WTC11 (cell line): ENCODE measurements at regions not wholly inside any gene's neighbourhood (a gene's known extent, or its start where the extent isn't known, plus 50 kb on each side); places are given as distances from the start of the nearest gene placed in this dataset.

ENCODE experiments used
- ATAC-seq: fragments of 200-7000 bp; cut with Tn5 transposase; 2 replicates; pipeline ENCODE4 v1.10.0; 2021; ENCODE audit warnings: mild to moderate bottlenecking, moderate library complexity
- CTCF ChIA-PET: fragments of 300-600 bp; sonication (Branson Sonifier 250); formaldehyde crosslinking; loops from one replicate; lab custom pipeline; 2021; ENCODE audit warnings: antibody characterized with exemption; lab: Charles Lee
- POLR2A ChIA-PET: fragments of 350-600 bp; sonication (Branson Sonifier 250); formaldehyde crosslinking; loops from one replicate; lab custom pipeline; 2021; ENCODE audit warnings: antibody characterized with exemption; lab: Charles Lee
- DNase-seq: peaks from one replicate; pipeline ENCODE4 v3.0.0; 2021; ENCODE audit warnings: low spot score
- H3K27ac Mint-ChIP-seq: 2 replicates; pipeline ENCODE4 v1.8.0; 2021; ENCODE audit warnings: mixed read lengths
- H3K27me3 Mint-ChIP-seq: 2 replicates; pipeline ENCODE4 v1.8.0; 2021; ENCODE audit warnings: low read depth, mild to moderate bottlenecking, moderate library complexity, mixed read lengths
- H3K36me3 Mint-ChIP-seq: 2 replicates; pipeline ENCODE4 v1.8.0; 2021; ENCODE audit warnings: mixed read lengths
- H3K4me1 Mint-ChIP-seq: 2 replicates; pipeline ENCODE4 v1.8.0; 2022; ENCODE audit warnings: mixed read lengths
- H3K4me3 Mint-ChIP-seq: 2 replicates; pipeline ENCODE4 v1.8.0; 2021; ENCODE audit warnings: mild to moderate bottlenecking, moderate library complexity, mixed read lengths
- H3K9me3 Mint-ChIP-seq: 2 replicates; pipeline ENCODE4 v1.8.0; 2021; ENCODE audit warnings: mixed read lengths
- ATF6 ChIP-seq: sonication (generic); formaldehyde crosslinking; IDR thresholded peaks from 2 replicates; pipeline ENCODE4 v1.8.1; 2023; ENCODE audit warnings: mild to moderate bottlenecking, missing genetic modification reagents
- CTCF ChIP-seq: fragments of 200-600 bp; IDR thresholded peaks from 2 replicates; pipeline ENCODE4 v1.8.0; 2022; ENCODE audit warnings: antibody characterized with exemption
- E2F1 ChIP-seq: sonication (generic); formaldehyde crosslinking; IDR thresholded peaks from 2 replicates; pipeline ENCODE4 v1.8.0; 2022; ENCODE audit warnings: mild to moderate bottlenecking, missing genetic modification reagents
- ETV6 ChIP-seq: sonication (generic); formaldehyde crosslinking; IDR thresholded peaks from 2 replicates; pipeline ENCODE4 v1.8.1; 2022; ENCODE audit warnings: mild to moderate bottlenecking, missing genetic modification reagents
- FOXK1 ChIP-seq: sonication (generic); formaldehyde crosslinking; IDR thresholded peaks from 2 replicates; pipeline ENCODE4 v1.8.0; 2022; ENCODE audit warnings: mild to moderate bottlenecking, moderate library complexity, missing genetic modification reagents
- FOXP1 ChIP-seq: sonication (generic); formaldehyde crosslinking; IDR thresholded peaks from 2 replicates; pipeline ENCODE4 v1.8.0; 2022; ENCODE audit warnings: missing genetic modification reagents, mild to moderate bottlenecking, moderate library complexity, borderline replicate concordance
- IRF2 ChIP-seq: sonication (generic); formaldehyde crosslinking; IDR thresholded peaks from 2 replicates; pipeline ENCODE4 v1.8.0; 2022; ENCODE audit warnings: low read depth, missing genetic modification reagents, borderline replicate concordance
- JUN ChIP-seq: sonication (generic); formaldehyde crosslinking; IDR thresholded peaks from 2 replicates; pipeline ENCODE4 v1.8.0; 2023; ENCODE audit warnings: mild to moderate bottlenecking, missing genetic modification reagents
- MXD4 ChIP-seq: fragments of 250-450 bp; sonication (Bioruptor Pico); IDR thresholded peaks from 2 replicates; pipeline ENCODE4 v1.8.0; 2021; ENCODE audit warnings: mild to moderate bottlenecking, moderate library complexity, borderline replicate concordance
- NFATC4 ChIP-seq: fragments of 250-450 bp; sonication (Bioruptor Pico); IDR thresholded peaks from 2 replicates; pipeline ENCODE4 v1.9.0; 2021; ENCODE audit warnings: mild to moderate bottlenecking
- OVOL2 ChIP-seq: fragments of 250-450 bp; sonication (Bioruptor Pico); IDR thresholded peaks from 2 replicates; pipeline ENCODE4 v1.9.0; 2021; ENCODE audit warnings: mild to moderate bottlenecking, borderline replicate concordance
- PRDM15 ChIP-seq: sonication (generic); formaldehyde crosslinking; IDR thresholded peaks from 2 replicates; pipeline ENCODE4 v1.8.0; 2022; ENCODE audit warnings: missing genetic modification reagents
- TEAD1 ChIP-seq: sonication (generic); formaldehyde crosslinking; IDR thresholded peaks from 2 replicates; pipeline ENCODE4 v1.8.0; 2022; ENCODE audit warnings: mild to moderate bottlenecking, missing genetic modification reagents
- ZBTB21 ChIP-seq: sonication (generic); formaldehyde crosslinking; IDR thresholded peaks from 2 replicates; pipeline ENCODE4 v1.8.1; 2023; ENCODE audit warnings: mild to moderate bottlenecking, missing genetic modification reagents, borderline replicate concordance
- ZNF396 ChIP-seq: fragments of 250-450 bp; sonication (Bioruptor Pico); IDR thresholded peaks from 2 replicates; pipeline ENCODE4 v1.8.0; 2021; ENCODE audit warnings: mild to moderate bottlenecking, moderate library complexity, borderline replicate concordance
- ZNF671 ChIP-seq: fragments of 250-450 bp; sonication (Bioruptor Pico); IDR thresholded peaks from 2 replicates; pipeline ENCODE4 v1.8.0; 2021; ENCODE audit warnings: mild to moderate bottlenecking
- TF ChIP-seq, protein P1 (sequence below): fragments of 250-450 bp; sonication (Bioruptor Pico); IDR thresholded peaks from 2 replicates; pipeline ENCODE4 v1.9.0; 2021; ENCODE audit warnings: mild to moderate bottlenecking
- TF ChIP-seq, protein P2 (sequence below): sonication (generic); formaldehyde crosslinking; conservative IDR thresholded peaks from 2 replicates; pipeline ENCODE4 v1.8.1; 2022; ENCODE audit warnings: mild to moderate bottlenecking, missing genetic modification reagents
- TF ChIP-seq, protein P3 (sequence below): sonication (generic); formaldehyde crosslinking; IDR thresholded peaks from 2 replicates; pipeline ENCODE4 v1.8.1; 2023; ENCODE audit warnings: mild to moderate bottlenecking, missing genetic modification reagents

DNA sequence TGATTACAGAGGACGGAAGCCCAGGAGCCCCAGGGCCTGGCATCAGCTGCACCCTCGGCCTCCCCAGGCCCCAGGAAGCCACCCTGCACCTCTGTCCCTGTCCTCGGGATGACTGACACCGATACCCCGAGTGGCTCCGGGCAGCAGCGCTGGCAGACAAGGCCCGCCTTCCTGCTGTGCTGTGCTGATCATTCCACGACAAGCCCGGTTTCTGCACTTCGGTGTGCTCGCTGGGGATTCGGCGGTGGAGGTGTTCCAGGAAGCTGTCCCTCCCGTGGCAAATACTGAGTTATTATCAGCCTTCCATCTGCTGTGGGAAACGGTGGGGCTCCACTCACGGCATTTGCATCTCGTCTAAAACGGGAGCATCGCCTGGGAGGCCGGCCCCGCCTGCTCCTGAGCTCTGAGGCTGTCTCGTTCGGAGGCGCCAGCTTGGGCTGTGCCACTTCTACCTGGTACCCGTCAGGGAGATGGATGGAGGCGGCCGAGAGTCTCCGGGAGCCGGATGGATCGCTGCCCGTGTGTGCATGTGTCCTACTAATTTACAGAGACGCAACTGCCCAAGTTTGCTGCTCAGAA is 506.1 kb downstream of the BRD1 start:
- Mint-ChIP-seq H3K9me3 (peaks cover under 1% of the 10 kb centered on the region; the same call in 1 of the 2 replicates), H3K4me1 (no peaks in the 10 kb centered on the region), H3K27me3 (no peaks in the 10 kb centered on the region), H3K36me3 (no peaks in the 10 kb centered on the region), H3K4me3 (no peak overlapping the region), H3K27ac (no peak overlapping the region)
- ChIA-PET CTCF (interaction anchor here (1.2 to 2.3 kb wide), 3 partner anchors 16 to 353 kb away, joined by 3 to 10 read pairs (median 3); no protein-coding TSS in a partner anchor), POLR2A (no interaction called here)
- no peak for DNase-seq
- TF ChIP-seq ZNF396 (CRISPR knock-in tag), result no peak
- no peak for TF ChIP-seq ATF6 (CRISPR knock-in tag)
- TF ChIP-seq ETV6 (CRISPR knock-in tag), result no peak
- TF ChIP-seq IRF2 (CRISPR knock-in tag), result no peak
- TF ChIP-seq TEAD1, result no peak
- TF ChIP-seq, protein P1, sequence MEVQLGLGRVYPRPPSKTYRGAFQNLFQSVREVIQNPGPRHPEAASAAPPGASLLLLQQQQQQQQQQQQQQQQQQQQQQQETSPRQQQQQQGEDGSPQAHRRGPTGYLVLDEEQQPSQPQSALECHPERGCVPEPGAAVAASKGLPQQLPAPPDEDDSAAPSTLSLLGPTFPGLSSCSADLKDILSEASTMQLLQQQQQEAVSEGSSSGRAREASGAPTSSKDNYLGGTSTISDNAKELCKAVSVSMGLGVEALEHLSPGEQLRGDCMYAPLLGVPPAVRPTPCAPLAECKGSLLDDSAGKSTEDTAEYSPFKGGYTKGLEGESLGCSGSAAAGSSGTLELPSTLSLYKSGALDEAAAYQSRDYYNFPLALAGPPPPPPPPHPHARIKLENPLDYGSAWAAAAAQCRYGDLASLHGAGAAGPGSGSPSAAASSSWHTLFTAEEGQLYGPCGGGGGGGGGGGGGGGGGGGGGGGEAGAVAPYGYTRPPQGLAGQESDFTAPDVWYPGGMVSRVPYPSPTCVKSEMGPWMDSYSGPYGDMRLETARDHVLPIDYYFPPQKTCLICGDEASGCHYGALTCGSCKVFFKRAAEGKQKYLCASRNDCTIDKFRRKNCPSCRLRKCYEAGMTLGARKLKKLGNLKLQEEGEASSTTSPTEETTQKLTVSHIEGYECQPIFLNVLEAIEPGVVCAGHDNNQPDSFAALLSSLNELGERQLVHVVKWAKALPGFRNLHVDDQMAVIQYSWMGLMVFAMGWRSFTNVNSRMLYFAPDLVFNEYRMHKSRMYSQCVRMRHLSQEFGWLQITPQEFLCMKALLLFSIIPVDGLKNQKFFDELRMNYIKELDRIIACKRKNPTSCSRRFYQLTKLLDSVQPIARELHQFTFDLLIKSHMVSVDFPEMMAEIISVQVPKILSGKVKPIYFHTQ (CRISPR knock-in tag), result no peak
- no peak for TF ChIP-seq ZBTB21 (CRISPR knock-in tag)
- no peak for TF ChIP-seq PRDM15
- TF ChIP-seq NFATC4 (CRISPR knock-in tag), result no peak
- TF ChIP-seq, protein P2, sequence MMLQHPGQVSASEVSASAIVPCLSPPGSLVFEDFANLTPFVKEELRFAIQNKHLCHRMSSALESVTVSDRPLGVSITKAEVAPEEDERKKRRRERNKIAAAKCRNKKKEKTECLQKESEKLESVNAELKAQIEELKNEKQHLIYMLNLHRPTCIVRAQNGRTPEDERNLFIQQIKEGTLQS (CRISPR knock-in tag), result no peak
- no peak for TF ChIP-seq E2F1 (CRISPR knock-in tag)
- no peak for TF ChIP-seq ZNF671 (CRISPR knock-in tag)
- no peak for TF ChIP-seq OVOL2 (CRISPR knock-in tag)
- no peak for TF ChIP-seq JUN (CRISPR knock-in tag)
- no peak for TF ChIP-seq MXD4 (CRISPR knock-in tag)
- TF ChIP-seq CTCF, result no peak
- TF ChIP-seq, protein P3, sequence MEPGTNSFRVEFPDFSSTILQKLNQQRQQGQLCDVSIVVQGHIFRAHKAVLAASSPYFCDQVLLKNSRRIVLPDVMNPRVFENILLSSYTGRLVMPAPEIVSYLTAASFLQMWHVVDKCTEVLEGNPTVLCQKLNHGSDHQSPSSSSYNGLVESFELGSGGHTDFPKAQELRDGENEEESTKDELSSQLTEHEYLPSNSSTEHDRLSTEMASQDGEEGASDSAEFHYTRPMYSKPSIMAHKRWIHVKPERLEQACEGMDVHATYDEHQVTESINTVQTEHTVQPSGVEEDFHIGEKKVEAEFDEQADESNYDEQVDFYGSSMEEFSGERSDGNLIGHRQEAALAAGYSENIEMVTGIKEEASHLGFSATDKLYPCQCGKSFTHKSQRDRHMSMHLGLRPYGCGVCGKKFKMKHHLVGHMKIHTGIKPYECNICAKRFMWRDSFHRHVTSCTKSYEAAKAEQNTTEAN (CRISPR knock-in tag), result no peak
- TF ChIP-seq FOXP1 (CRISPR knock-in tag), result no peak
- TF ChIP-seq FOXK1, result no peak
- ATAC-seq, result no peak
